ENCODE measurements at regions not wholly inside any gene's neighbourhood (a gene's known extent, or its start where the extent isn't known, plus 50 kb on each side); places are given as distances from the start of the nearest gene placed in this dataset.
A peak's percentile ranks its signal among the peaks of the same experiment; 100 is the strongest.
"Not testable (repeated sequence)": the region's sequence is repeated elsewhere in the genome, so short reads cannot be mapped to it uniquely, and the experiment has no call there.

DNA sequence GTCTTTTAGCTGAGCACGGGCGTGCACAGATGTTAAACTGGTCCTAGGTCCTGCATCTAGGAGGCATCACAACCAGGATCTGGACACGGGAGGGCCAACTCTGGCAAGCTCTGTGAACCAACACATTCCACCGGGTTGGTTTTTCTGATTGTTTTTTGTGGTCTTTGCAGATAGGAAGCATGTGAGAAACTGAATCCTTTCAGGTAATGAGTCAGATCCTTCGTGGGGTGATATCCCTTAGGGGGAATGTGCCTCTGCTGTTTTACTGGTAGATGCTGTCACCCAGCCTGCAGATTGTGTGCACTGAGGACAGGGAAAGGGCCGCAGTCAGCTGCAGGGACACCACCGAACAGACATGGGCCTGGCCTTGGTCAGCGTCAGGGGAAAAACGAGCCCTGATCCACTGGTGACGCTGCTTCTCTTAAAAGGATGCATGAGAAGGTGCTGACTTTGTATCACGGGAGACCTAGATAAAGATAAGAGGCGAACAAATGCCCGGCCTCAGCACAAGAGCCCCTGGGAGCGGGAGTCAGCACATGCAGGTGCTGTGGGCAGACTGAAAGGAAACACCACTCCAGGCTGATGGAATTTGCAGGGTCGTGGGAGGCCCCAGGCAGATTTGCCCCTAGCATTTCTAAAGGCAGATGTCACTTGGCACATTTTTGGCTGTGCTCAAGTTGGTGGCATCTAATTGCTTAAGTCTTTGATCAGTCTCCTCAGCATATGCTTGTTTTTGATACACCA, 51.1 kb downstream of the DOP1B start:
- 40 to 100% (median 95%) methylated on average over 1 to 8 of the region's 15 CpGs; no CpG with 5 or more reads in 4 of the 10 experiments for WGBS, 10 experiments
- in situ Hi-C loops (cut with MboI; ENCODE audit: low pct_unique_long_range_greater_than_20kb in 2 of 9, low sequenced_read_pairs in 9 of 9, unreplicated experiment in 9 of 9): no loop called here
- Histone ChIP-seq H3K4me1 (replicated peaks in 1 of 2) (no peaks in the 10 kb centered on the region), H3K4me3 (no peak overlapping the region), H3K27ac (no peak overlapping the region)
- no peak for ATAC-seq (replicated peaks in 6 of 8)

DNA sequence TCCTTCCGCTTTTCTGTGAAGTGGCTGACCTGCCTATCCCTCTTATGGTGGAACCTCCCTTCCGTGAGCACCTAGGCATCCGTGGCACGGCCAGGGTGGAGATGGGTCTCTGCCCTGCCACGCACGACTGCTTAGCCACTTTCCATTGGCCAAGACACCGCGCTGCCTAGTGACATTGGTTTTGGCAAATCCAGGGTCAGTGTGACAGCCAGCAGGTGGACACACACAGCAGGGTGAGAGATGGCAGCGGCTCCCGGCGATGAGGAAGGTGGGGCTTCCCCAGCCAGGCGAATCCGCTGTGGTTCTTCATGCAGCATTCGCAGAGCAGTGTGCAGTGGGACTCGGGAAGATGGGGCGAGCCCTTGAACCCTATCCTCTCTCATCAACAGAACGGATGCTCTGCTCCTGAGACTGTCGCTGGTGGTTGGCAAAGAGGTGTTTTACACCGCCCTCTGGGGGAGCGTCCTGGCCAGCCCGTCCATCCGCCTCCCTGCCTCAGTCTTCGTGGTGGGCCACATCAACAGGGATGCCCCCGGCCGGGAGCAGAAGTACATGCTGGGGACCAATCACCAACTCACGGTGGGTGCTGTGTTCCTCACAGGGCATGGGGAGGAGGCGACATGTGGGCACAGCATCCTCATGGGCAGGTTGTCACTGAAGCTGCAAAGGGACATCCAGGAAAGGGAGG, 51.8 kb downstream of the DOP1B start:
- 87 to 100% (median 100%) methylated on average over 1 to 15 of the region's 27 CpGs; no CpG with 5 or more reads in 3 of the 10 experiments for WGBS, 10 experiments
- no peak for ATAC-seq (replicated peaks in 6 of 8)
- Histone ChIP-seq H3K4me3 (no peak overlapping the region), H3K27ac (no peak overlapping the region), H3K4me1 (replicated peaks in 1 of 2) (no peaks in the 10 kb centered on the region)
- in situ Hi-C loops (cut with MboI; ENCODE audit: low pct_unique_long_range_greater_than_20kb in 2 of 9, low sequenced_read_pairs in 9 of 9, unreplicated experiment in 9 of 9): no loop called here

DNA sequence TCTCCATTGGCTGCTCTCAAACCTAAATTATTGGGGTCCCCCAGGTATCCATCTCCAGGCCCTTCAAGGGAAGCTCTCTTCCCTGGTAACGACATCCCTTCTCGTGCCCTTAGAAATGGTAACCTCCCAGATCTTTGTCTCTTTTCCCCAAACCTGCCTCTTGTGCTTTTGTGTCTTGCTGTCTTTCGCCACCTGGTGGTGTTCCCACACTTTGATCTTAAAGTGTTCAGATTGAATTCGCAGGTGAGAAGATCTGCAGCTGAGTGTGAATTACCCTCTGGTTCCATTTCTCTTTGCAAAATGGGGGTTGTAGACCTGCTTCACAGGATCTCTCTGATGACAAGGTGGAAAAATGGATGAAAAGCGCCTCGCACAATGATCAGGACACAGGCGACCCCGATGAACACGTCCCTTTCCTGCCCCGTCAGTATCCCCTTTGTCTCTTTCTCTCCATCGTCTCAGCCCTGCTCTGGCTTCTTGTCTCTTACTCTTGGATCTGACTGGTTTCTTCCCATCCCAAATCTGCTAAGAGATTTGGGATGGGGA, 53.1 kb downstream of the DOP1B start:
- in situ Hi-C loops (cut with MboI; ENCODE audit: low pct_unique_long_range_greater_than_20kb in 2 of 9, low sequenced_read_pairs in 9 of 9, unreplicated experiment in 9 of 9): no loop called here
- 83 to 100% (median 94%) methylated on average over 1 to 11 of the region's 11 CpGs; no CpG with 5 or more reads in 2 of the 10 experiments for WGBS, 10 experiments
- no peak overlapping the region for H3K27ac ChIP-seq
- no peaks in the 10 kb centered on the region for H3K4me1 ChIP-seq (replicated peaks in 1 of 2)
- H3K4me3 ChIP-seq: no peak overlapping the region
- peak in 6 of 8 experiments; percentile 21 to 75 (median 38) for ATAC-seq (replicated peaks in 6 of 8)

DNA sequence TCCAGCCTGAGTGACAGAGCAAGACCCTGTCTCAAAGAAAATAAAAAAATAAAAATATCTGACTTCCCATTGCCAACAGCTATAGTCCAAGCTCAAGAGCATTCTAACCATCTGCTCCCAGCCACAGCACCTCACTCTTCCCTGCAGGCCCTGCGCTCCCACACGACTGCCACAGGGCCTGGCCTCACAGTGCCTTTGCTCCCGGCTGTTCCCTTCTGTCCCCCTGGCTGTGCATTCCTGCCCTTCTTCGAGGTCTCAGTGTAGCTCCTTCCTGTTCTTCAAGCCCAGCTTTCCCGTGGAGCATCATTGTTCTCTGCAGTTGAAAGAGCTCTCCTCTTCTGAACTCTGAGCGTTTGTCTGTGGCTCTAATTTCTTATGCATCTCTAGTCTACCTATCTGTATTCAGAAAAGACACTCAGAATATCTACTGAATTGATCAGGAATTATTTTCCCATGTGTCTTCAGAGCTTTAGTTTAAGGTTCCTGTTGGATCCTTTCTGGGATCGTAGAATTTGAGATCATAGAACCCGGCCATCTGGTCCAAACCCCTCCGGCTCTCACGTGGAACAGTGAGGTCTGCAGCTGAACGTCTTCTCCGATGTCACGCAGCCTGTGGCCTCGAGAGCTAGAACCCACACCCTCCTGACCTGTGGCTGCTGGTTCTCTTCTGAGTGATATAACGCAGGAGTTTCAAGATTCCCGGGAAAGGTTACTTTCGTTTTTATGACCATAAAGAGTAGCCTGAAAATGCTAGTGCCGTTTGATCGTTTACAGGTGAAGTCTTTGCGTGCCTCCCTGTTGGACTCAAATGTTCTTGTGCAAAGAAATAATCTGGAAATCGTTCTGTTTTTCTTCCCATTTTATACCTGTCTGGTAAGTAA, 54.4 kb downstream of the DOP1B start:
- no peak overlapping the region for H3K4me3 ChIP-seq
- no peak for ATAC-seq (replicated peaks in 6 of 8)
- 60 to 95% (median 86%) methylated on average over 1 to 15 of the region's 21 CpGs; no CpG with 5 or more reads in 1 of the 10 experiments for WGBS, 10 experiments
- no peak overlapping the region for H3K27ac ChIP-seq
- H3K4me1 ChIP-seq (replicated peaks in 1 of 2): no peaks in the 10 kb centered on the region
- in situ Hi-C loops (cut with MboI; ENCODE audit: low pct_unique_long_range_greater_than_20kb in 2 of 9, low sequenced_read_pairs in 9 of 9, unreplicated experiment in 9 of 9): no loop called here

DNA sequence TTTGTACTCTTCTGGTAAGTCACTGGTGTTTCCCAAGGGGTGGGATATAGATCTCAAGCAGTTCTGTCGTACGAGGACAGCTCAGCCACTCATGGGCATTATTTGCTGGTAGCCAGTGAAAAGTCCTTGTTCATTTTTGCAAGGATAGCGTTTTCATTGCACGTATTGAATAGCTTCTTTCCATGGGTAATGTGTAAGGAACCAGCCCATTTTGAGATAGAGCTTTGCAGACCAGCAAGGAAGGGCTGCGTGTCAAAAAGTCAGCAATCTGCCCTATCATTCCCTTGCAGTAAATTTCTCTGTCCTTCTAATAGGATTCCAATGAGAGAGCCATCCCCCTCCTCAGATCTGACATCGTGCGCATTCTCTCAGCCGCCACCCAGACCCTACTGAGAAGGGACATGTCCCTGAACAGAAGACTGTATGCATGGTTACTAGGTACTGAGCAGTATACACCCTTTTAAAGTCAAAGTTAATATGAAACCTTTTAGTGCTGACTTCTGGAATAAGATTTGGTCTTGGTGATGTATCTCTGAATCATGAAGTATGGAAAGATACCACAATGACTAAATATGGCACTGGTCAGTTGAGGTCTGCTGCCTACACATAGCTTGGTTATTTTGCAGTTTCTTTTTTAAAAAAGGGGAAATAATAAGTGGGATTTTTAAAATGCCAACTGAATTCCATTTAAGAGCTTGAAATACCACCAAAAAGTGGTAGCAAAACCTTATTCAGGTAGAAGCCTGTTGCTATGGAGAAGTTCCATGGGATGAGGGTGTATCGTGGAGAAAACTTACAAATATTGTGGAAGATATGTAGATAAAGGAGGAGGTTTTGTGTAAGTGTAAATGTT, 55.3 kb downstream of the DOP1B start:
- Histone ChIP-seq H3K4me3 (no peak overlapping the region), H3K4me1 (replicated peaks in 1 of 2) (no peaks in the 10 kb centered on the region), H3K27ac (no peak overlapping the region)
- ATAC-seq (replicated peaks in 6 of 8): peak in 2 of 8 experiments; percentile 13 to 41
- 52 to 100% (median 92%) methylated on average over 1 to 9 of the region's 9 CpGs; no CpG with 5 or more reads in 1 of the 10 experiments for WGBS, 10 experiments
- in situ Hi-C loops (cut with MboI; ENCODE audit: low pct_unique_long_range_greater_than_20kb in 2 of 9, low sequenced_read_pairs in 9 of 9, unreplicated experiment in 9 of 9): no loop called here

DNA sequence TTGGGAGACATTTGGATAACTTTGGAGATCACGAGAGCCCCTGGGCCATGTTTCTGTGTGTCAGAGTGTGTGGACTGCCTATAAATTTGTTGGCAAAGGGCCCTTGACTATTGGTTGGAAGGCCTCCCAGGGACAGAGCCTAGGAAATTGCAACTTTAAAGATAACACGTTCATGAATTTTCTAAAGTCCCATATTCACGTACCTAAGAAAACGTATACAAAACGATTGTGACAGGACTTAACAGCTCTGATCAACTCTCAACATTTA, 55.8 kb downstream of the DOP1B start:
- Histone ChIP-seq H3K4me3 (no peak overlapping the region), H3K4me1 (replicated peaks in 1 of 2) (no peaks in the 10 kb centered on the region), H3K27ac (no peak overlapping the region)
- ATAC-seq (replicated peaks in 6 of 8): no peak
- 80 to 100% (median 90%) methylated on average over 1 to 5 of the region's 5 CpGs; no CpG with 5 or more reads in 1 of the 10 experiments for WGBS, 10 experiments
- in situ Hi-C loops (cut with MboI; ENCODE audit: low pct_unique_long_range_greater_than_20kb in 2 of 9, low sequenced_read_pairs in 9 of 9, unreplicated experiment in 9 of 9): no loop called here

DNA sequence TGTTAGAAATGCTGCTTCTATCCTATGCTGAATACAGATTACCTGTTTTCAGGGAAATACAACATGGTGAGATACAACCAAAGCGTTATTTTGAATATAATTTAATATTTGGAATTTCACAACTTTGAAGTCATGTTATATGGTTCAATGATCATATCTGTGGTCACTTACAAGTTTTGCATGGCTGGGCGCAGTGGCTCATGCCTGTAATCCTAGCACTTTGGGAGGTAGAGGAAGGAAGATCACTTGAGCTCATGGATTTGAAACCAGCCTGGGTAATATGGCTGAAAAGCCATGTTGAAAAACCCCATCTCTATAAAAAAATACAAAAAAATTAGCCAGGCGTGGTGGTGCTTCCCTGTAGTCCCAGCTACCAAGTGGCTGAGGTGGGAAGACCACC, 57.9 kb downstream of the DOP1B start:
- no peak for ATAC-seq (replicated peaks in 6 of 8)
- Histone ChIP-seq H3K27ac (no peak overlapping the region), H3K4me1 (replicated peaks in 1 of 2) (no peaks in the 10 kb centered on the region), H3K4me3 (no peak overlapping the region)
- in situ Hi-C loops (cut with MboI; ENCODE audit: low pct_unique_long_range_greater_than_20kb in 2 of 9, low sequenced_read_pairs in 9 of 9, unreplicated experiment in 9 of 9): no loop called here
- 85 to 100% (median 100%) methylated on average over 1 to 3 of the region's 3 CpGs; no CpG with 5 or more reads in 1 of the 10 experiments for WGBS, 10 experiments

DNA sequence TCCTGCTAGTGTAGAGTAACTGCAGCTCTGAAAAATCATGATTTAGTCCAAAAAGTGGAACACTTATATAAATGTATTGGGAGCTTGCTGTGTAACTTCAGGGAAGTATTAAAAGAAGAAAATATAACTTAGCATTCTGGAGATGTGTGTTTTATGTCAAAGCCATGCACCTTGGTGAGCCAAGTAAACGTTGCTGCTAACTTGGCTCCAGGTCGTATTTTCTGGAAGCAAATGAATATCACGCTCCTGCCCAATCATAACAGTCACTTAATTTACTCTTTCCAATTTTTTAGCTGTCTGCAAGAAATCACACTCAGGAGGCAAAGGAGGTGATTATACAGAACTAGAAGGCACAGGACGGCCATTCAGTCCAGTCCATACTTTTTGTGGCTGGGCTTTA, 61.1 kb downstream of the DOP1B start:
- in situ Hi-C loops (cut with MboI; ENCODE audit: low pct_unique_long_range_greater_than_20kb in 2 of 9, low sequenced_read_pairs in 9 of 9, unreplicated experiment in 9 of 9): no loop called here
- 62 to 100% (median 86%) methylated on average over 1 to 4 of the region's 4 CpGs; no CpG with 5 or more reads in 2 of the 10 experiments for WGBS, 10 experiments
- Histone ChIP-seq H3K27ac (no peak overlapping the region), H3K4me3 (no peak overlapping the region), H3K4me1 (replicated peaks in 1 of 2) (no peaks in the 10 kb centered on the region)
- ATAC-seq (replicated peaks in 6 of 8): no peak

DNA sequence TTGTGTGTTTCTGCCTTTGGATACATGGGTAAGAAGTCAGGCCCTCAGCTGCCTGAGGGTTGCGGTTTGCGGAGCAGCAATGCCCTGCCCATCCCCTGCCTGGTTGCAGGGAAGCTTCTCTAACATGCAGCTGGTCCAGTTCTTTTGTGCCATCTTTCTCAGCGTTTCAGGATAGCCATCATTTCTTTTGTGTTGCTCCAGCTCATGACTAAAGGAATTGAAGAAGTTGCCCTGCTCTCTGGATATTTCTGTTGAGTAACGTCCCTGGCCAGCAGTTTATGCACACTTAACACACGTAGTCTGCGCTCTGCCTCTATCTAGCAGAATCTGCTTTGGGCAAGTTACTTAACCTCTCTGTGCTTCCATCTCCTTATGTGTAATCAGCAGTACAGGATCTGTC, 62.1 kb downstream of the DOP1B start:
- 48 to 100% (median 86%) methylated on average over 2 to 6 of the region's 6 CpGs for WGBS, 10 experiments
- ATAC-seq (replicated peaks in 6 of 8): peak in 4 of 8 experiments; percentile 27 to 43 (median 36)
- in situ Hi-C loops (cut with MboI; ENCODE audit: low pct_unique_long_range_greater_than_20kb in 2 of 9, low sequenced_read_pairs in 9 of 9, unreplicated experiment in 9 of 9): no loop called here
- no peak overlapping the region for H3K4me3 ChIP-seq
- no peak overlapping the region for H3K27ac ChIP-seq
- H3K4me1 ChIP-seq (replicated peaks in 1 of 2): no peaks in the 10 kb centered on the region

DNA sequence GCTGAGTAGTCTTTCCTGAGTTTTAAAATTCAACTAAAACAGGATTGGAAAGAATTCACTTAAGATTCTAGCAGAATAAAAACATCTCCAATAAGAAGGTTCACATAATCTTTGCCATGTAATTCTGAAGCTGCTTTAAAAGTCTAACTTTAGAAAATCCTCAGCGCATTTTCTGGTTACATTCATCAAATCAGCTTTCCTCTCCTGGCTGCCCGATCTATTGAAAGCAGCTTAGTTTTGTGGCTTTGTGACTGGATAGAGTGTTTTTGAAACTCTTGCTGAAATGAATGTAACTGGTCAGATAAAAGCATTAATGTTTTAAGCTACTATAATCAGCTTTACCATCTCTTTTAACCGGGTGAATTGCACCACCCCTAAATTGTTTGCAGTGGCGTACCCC, 66.8 kb downstream of the DOP1B start:
- no peak overlapping the region for H3K27ac ChIP-seq
- H3K4me1 ChIP-seq (replicated peaks in 1 of 2): no peaks in the 10 kb centered on the region
- in situ Hi-C loops (cut with MboI; ENCODE audit: low pct_unique_long_range_greater_than_20kb in 2 of 9, low sequenced_read_pairs in 9 of 9, unreplicated experiment in 9 of 9): no loop called here
- ATAC-seq (replicated peaks in 6 of 8): no peak
- H3K4me3 ChIP-seq: no peak overlapping the region
- WGBS, 10 experiments: 75 to 100% (median 89%) methylated on average over 1 to 4 of the region's 4 CpGs; no CpG with 5 or more reads in 1 of the 10 experiments

DNA sequence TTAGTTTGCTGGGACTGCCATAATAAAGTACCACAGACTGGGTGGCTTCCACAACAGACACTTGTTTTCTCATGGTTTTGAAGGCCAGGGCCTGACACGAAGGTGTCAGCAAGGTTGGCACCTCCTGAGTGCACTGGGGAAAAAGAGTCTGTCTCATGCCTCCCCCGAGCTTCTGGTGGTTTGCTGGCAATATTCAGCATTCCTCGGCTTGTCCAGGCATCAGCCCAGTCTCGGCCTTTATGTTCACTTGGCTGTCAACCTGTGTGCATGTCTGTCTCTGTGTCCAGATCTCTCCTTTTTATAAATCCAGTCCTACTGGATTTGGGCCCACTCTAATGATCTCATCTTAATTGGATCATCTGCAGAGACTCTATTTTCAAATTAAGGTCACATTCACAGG, 72.6 kb downstream of the DOP1B start:
- in situ Hi-C loops (cut with MboI; ENCODE audit: low pct_unique_long_range_greater_than_20kb in 2 of 9, low sequenced_read_pairs in 9 of 9, unreplicated experiment in 9 of 9): no loop called here
- Histone ChIP-seq H3K27ac (no peak overlapping the region), H3K4me1 (replicated peaks in 1 of 2) (no peaks in the 10 kb centered on the region), H3K4me3 (no peak overlapping the region)
- ATAC-seq (replicated peaks in 6 of 8): no peak
- WGBS, 10 experiments: 57 to 100% (median 84%) methylated on average over 1 to 4 of the region's 4 CpGs; no CpG with 5 or more reads in 3 of the 10 experiments

DNA sequence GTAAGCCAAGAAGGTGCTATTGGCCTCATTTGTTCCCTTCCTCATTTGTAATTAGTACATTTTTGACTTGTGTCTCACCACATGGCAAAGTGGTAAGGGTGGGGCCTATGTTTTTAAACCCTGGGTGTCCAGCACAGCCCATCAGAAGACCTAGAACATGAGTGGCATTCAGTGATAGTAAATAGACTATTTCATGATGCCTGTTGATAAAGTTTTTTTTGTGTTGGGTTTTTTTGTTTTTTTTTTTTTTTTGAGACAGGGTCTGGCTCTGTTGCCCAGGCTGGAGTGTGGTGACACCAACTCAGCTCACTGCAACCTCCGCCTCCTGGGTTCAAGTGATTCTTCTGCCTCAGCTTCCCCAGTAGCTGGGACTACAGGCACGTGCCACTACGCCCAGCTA, 74.8 kb downstream of the DOP1B start:
- 90 to 100% (median 94%) methylated on average over 1 to 3 of the region's 3 CpGs; no CpG with 5 or more reads in 5 of the 10 experiments for WGBS, 10 experiments
- in situ Hi-C loops (cut with MboI; ENCODE audit: low pct_unique_long_range_greater_than_20kb in 2 of 9, low sequenced_read_pairs in 9 of 9, unreplicated experiment in 9 of 9); H3K27ac ChIP-seq; H3K4me3 ChIP-seq; H3K4me1 ChIP-seq (replicated peaks in 1 of 2); ATAC-seq (replicated peaks in 6 of 8): not testable (repeated sequence)

Data from motor neuron (in vitro differentiated cells).